ENCODE measurements at regions not wholly inside any gene's neighbourhood (a gene's known extent, or its start where the extent isn't known, plus 50 kb on each side); places are given as distances from the start of the nearest gene placed in this dataset.

DNA sequence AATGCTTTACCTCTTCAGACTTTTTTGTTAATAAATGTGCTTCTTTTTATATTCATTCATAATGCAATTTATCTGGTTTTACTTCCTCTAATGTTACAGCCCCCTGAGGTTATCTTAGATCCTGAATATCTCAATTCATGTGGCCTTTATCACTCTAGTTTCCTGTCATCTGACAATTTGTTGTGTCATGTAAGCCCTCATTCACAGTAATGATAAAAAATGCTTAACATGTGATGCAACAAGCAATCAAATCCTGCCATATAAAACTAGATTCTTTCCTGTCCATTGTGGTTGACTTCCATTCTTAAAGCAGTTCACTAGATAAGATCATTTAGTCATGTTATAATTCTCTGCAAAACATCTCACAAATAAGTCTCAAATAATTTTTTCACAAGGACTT, 991.2 kb upstream of the ACO1 start:
- TF ChIP-seq ZNF274 (IDR thresholded peaks at IDR 0.05; ENCODE audit: low read depth, low read length) (no peak), YY1 (IDR thresholded peaks at IDR 0.05; ENCODE audit: insufficient read depth, insufficient read length) (no peak), SUZ12 (IDR thresholded peaks at IDR 0.05; ENCODE audit: extremely low read depth, insufficient read depth, insufficient read length) (no peak)

All from NT2/D1 (cell line).